Keratinocyte (primary cell): ENCODE measurements at regions not wholly inside any gene's neighbourhood (a gene's known extent, or its start where the extent isn't known, plus 50 kb on each side); places are given as distances from the start of the nearest gene placed in this dataset.

Source experiments
- DNase-seq: peaks from one replicate; pipeline ENCODE4 v3.0.0-alpha.2; 2011; ENCODE audit warnings: low read depth, missing footprints, low spot score
- FAIRE-seq: peaks from 2 replicates; lab custom pipeline; 2011; peaks lifted over from hg19 to GRCh38; lab: Jason Lieb, UNC
- H2AFZ ChIP-seq: 2 replicates; pipeline ENCODE4 v1.6.0; 2012; ENCODE audit warnings: low read length, control low read depth, inconsistent platforms; ENCODE audit not compliant: control insufficient read depth
- H3K27ac ChIP-seq: 2 replicates; pipeline ENCODE4 v1.5.1; 2011; ENCODE audit warnings: low read length; ENCODE audit not compliant: control insufficient read depth, insufficient read depth
- H3K27me3 ChIP-seq: 3 replicates; pipeline ENCODE4 v1.6.0; 2011; ENCODE audit warnings: low read length; ENCODE audit not compliant: control insufficient read depth, insufficient read depth; ENCODE audit errors: extremely low read depth
- H3K36me3 ChIP-seq, 2 experiments: 2 replicates in 1 of 2; 3 replicates in 1 of 2; pipeline ENCODE4 v1.5.1; 2011; ENCODE audit warnings: low read length in 2 of 2, mild to moderate bottlenecking in 1 of 2; ENCODE audit not compliant: control insufficient read depth in 2 of 2, insufficient read depth in 2 of 2; ENCODE audit errors: extremely low read depth in 1 of 2
- H3K4me1 ChIP-seq: 3 replicates; pipeline ENCODE4 v1.5.1; 2011; ENCODE audit warnings: low read length; ENCODE audit not compliant: control insufficient read depth, insufficient read depth; ENCODE audit errors: extremely low read depth
- H3K4me2 ChIP-seq: 3 replicates; pipeline ENCODE4 v1.6.0; 2011; ENCODE audit warnings: low read depth, low read length; ENCODE audit not compliant: control insufficient read depth, insufficient read depth; ENCODE audit errors: extremely low read depth
- H3K4me3 ChIP-seq, 3 experiments: fragments of 200-600 bp in 1 of 3; sonication (generic) in 1 of 3; 2 replicates in 2 of 3; 3 replicates in 1 of 3; pipeline ENCODE4 v1.5.1; 2011 to 2016; ENCODE audit warnings: low read length in 3 of 3, mild to moderate bottlenecking in 3 of 3, control low read depth in 2 of 3, inconsistent platforms in 1 of 3, low read depth in 1 of 3, mixed read lengths in 1 of 3, mixed run types in 1 of 3, moderate library complexity in 1 of 3; ENCODE audit not compliant: control insufficient read depth in 2 of 3, insufficient read depth in 2 of 3; ENCODE audit errors: extremely low read depth in 1 of 3
- H3K79me2 ChIP-seq: 2 replicates; pipeline ENCODE4 v1.6.0; 2012; ENCODE audit warnings: low read length; ENCODE audit not compliant: control insufficient read depth, insufficient read depth
- H3K9ac ChIP-seq: 3 replicates; pipeline ENCODE4 v1.6.0; 2011; ENCODE audit warnings: low read length; ENCODE audit not compliant: control insufficient read depth, insufficient read depth; ENCODE audit errors: extremely low read depth
- H3K9me1 ChIP-seq: 3 replicates; pipeline ENCODE4 v1.6.0; 2011; ENCODE audit warnings: low read length; ENCODE audit not compliant: control insufficient read depth, insufficient read depth; ENCODE audit errors: extremely low read depth
- H3K9me3 ChIP-seq: 2 replicates; pipeline ENCODE4 v1.5.1; 2012; ENCODE audit warnings: low read depth, low read length; ENCODE audit not compliant: control insufficient read depth
- H4K20me1 ChIP-seq: 3 replicates; pipeline ENCODE4 v1.6.0; 2011; ENCODE audit warnings: low read length; ENCODE audit not compliant: control insufficient read depth, insufficient read depth; ENCODE audit errors: extremely low read depth
- EZH2 ChIP-seq: IDR thresholded peaks from one replicate; pipeline ENCODE4 v1.6.1; 2012; ENCODE audit warnings: inconsistent platforms, mild to moderate bottlenecking, low read length, moderate library complexity
- dilution Hi-C: fragments of 300-500 bp; cut with MboI; formaldehyde crosslinking; loops from one replicate; pipeline ENCODE4 v1.7.0; 2020; ENCODE audit warnings: low sequenced_read_pairs; ENCODE audit not compliant: extremely low pct_ligation_motif_present
- TF ChIP-seq, protein P1 (sequence below), 3 experiments: IDR thresholded peaks in 1 of 3; conservative IDR thresholded peaks in 1 of 3; optimal IDR thresholded peaks in 1 of 3; 2 replicates in 2 of 3; 3 replicates in 1 of 3; pipeline versions ENCODE3 to v1.5.1; 2011; ENCODE audit warnings: low read length in 3 of 3, mild to moderate bottlenecking in 3 of 3, moderate library complexity in 2 of 3, control low read depth in 1 of 3, inconsistent platforms in 1 of 3; ENCODE audit not compliant: insufficient read depth in 2 of 3; ENCODE audit errors: extremely low read depth in 1 of 3

DNA sequence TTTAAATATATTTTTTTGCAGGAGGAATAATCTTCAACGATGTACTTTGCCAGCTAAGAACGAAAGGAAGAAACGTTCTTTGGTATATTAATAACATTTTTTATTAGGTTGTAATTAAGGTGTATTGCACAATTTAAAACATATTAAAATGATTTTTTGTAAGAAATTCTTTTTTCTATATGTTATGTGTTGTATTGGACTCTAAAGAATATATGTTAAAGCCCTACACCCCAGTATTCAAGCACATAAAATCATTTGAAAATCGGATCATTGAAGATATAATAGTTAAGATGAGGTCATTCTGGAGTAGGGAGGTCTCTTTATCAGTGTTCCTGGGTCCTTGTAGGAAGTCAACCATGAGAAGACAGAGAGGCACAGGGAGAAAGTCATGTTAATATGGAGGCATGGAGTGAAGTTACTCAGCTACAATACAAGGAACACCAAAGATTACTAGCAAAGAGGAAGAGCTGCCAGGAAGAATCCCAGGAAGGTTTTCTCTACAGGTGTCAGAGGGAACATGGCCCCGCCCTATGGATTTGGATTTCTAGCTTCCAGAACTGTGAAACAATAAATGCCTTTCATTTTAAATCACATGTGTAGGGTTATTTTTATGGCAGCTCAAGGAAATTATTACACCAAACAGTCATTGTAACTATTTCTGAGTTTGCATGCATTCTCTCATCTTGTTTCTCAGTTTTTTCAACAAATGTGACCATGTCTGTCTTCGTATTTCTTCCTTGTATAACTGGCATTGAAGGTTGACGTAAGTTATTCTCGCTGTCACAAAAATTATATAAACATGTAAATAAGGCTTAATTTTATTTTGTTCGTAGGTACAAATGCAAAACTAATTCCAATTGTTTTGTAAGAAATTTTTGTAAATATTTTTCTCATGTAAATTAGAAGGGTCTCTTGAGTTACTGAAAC, 75.4 kb upstream of the VPREB1 start:
- Histone ChIP-seq H3K79me2 (no peaks in the 10 kb centered on the region), H3K27me3 (peaks cover 16% of the 10 kb centered on the region), H3K9ac (no peak overlapping the region), H3K27ac (no peak overlapping the region), H3K36me3 (no peaks in the 10 kb centered on the region), H2AFZ (no peak overlapping the region), H3K4me2 (peak overlapping the region; percentile 64), H4K20me1 (no peaks in the 10 kb centered on the region), H3K4me3 (no peak overlapping the region), H3K9me1 (no peaks in the 10 kb centered on the region), H3K9me3 (no peaks in the 10 kb centered on the region), H3K4me1 (no peaks in the 10 kb centered on the region)
- FAIRE-seq (no peak), DNase-seq (no peak)
- TF ChIP-seq, protein P1, sequence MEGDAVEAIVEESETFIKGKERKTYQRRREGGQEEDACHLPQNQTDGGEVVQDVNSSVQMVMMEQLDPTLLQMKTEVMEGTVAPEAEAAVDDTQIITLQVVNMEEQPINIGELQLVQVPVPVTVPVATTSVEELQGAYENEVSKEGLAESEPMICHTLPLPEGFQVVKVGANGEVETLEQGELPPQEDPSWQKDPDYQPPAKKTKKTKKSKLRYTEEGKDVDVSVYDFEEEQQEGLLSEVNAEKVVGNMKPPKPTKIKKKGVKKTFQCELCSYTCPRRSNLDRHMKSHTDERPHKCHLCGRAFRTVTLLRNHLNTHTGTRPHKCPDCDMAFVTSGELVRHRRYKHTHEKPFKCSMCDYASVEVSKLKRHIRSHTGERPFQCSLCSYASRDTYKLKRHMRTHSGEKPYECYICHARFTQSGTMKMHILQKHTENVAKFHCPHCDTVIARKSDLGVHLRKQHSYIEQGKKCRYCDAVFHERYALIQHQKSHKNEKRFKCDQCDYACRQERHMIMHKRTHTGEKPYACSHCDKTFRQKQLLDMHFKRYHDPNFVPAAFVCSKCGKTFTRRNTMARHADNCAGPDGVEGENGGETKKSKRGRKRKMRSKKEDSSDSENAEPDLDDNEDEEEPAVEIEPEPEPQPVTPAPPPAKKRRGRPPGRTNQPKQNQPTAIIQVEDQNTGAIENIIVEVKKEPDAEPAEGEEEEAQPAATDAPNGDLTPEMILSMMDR (optimal IDR thresholded peaks at IDR 0.05 in 1 of 3, IDR thresholded peaks at IDR 0.05 in 1 of 3, conservative IDR thresholded peaks at IDR 0.05 in 1 of 3; ENCODE audit: extremely low read depth in 1 of 3, insufficient read depth in 2 of 3, low read length in 3 of 3): no peak
- TF ChIP-seq EZH2: no peak
- dilution Hi-C loops: no loop called here

DNA sequence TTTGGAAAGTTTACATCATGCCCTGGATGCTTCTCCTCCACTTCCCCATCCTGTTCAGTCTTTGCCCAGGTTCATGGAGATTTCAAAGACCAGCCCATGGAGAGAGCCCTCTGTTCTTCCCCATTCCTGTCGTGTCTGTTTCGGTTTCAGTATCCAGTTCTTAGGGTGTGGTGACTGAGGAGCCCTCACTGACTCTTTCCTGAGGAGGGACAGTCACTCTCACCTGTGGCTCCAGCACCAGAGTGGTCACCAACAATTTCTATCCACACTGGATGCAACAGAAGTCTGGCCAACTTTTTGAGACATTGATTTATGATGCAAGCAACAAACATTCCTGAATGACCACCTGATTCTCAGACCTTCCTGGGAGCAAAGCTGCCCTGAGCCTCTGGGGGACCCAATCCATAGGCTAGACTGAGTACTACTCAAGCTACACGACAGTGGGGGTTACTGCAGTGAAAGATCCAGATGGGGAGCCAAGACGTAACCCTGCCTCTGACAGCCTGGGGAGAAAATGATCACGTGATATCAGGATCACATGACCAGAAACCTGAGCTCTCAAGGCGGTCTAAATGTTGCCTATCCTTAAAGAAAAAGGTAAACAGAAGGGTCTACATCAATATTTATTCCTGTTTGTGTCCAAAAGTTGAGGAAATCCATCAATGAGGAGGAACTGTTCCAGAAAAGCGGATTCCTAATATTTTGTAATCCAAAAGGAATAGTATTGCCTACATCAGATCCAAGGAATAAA, 76.2 kb upstream of the VPREB1 start:
- Histone ChIP-seq H3K9me1 (no peaks in the 10 kb centered on the region), H3K4me2 (peak overlapping the region; percentile 64), H3K9me3 (no peaks in the 10 kb centered on the region), H3K36me3 (no peaks in the 10 kb centered on the region), H3K27me3 (peaks cover 16% of the 10 kb centered on the region), H3K27ac (no peak overlapping the region), H3K9ac (no peak overlapping the region), H3K79me2 (no peaks in the 10 kb centered on the region), H3K4me1 (no peaks in the 10 kb centered on the region), H4K20me1 (no peaks in the 10 kb centered on the region), H3K4me3 (peak overlapping the region in 1 of 3 experiments; percentile 40), H2AFZ (peak overlapping the region; percentile 55)
- FAIRE-seq: no peak
- dilution Hi-C loops: no loop called here
- DNase-seq: peak; percentile 7
- TF ChIP-seq, protein P1 (optimal IDR thresholded peaks at IDR 0.05 in 1 of 3, IDR thresholded peaks at IDR 0.05 in 1 of 3, conservative IDR thresholded peaks at IDR 0.05 in 1 of 3; ENCODE audit: extremely low read depth in 1 of 3, insufficient read depth in 2 of 3, low read length in 3 of 3): no peak
- no peak for TF ChIP-seq EZH2
